ENCODE measurements at regions not wholly inside any gene's neighbourhood (a gene's known extent, or its start where the extent isn't known, plus 50 kb on each side); places are given as distances from the start of the nearest gene placed in this dataset.

- TF ChIP-seq CTCF (IDR thresholded peaks at IDR 0.05) (no peak), POLR2A (IDR thresholded peaks at IDR 0.05) (no peak), POLR2AphosphoS5 (IDR thresholded peaks at IDR 0.05; ENCODE audit: insufficient read depth in 1 of 2, low read depth in 1 of 2) (no peak)
Measured at GRCh38 chr3:25214034-25214433, 214.0 kb upstream of the RARB start.
